ENCODE measurements at regions not wholly inside any gene's neighbourhood (a gene's known extent, or its start where the extent isn't known, plus 50 kb on each side); places are given as distances from the start of the nearest gene placed in this dataset.

DNA sequence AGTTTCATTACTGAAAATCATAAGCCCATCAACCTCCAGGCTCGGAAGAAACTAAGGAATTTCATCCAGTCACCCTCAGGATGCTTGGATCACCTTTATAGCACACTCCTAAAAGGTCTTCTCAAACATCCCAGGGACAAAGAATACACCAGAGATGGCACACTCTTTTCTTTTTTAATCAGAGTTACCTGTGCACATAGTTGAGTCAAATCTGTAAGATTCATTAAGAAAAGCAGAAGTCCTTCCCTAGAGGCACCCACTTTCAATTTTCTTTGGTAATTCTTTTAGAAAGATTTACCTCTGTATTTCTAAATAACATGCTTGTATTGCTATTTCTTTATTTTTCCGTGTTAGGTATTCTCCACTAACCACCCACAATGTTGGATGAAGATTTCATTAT, 50.6 kb upstream of the IL6 start:
- H3K36me3 ChIP-seq (ENCODE audit: insufficient read depth, low read length), result no peaks in the 10 kb centered on the region
- H3K4me3 ChIP-seq (ENCODE audit: insufficient read depth, low read depth, low read length), result no peak overlapping the region
- DNase-seq (ENCODE audit: low read depth), result no peak
- no peak overlapping the region for H3K4me2 ChIP-seq (ENCODE audit: low read length)
- H3K79me2 ChIP-seq (ENCODE audit: insufficient read depth, low read length), result no peaks in the 10 kb centered on the region
- H2AFZ ChIP-seq (ENCODE audit: low read depth, low read length), result no peak overlapping the region
- H3K36me3 Mint-ChIP-seq (ENCODE audit: low read depth, unreplicated experiment), result no peaks in the 10 kb centered on the region
- no peak overlapping the region for H3K27ac ChIP-seq (ENCODE audit: low read depth, low read length)
- FAIRE-seq, result no peak
- peaks cover 3% of the 10 kb centered on the region for H3K27me3 Mint-ChIP-seq (ENCODE audit: low read depth, unreplicated experiment)
- H3K4me3 Mint-ChIP-seq (ENCODE audit: unreplicated experiment), result no peak overlapping the region
- H3K9me3 Mint-ChIP-seq (ENCODE audit: unreplicated experiment), result peaks cover 2% of the 10 kb centered on the region
- no peak overlapping the region for H3K9ac ChIP-seq (ENCODE audit: low read length)
- peaks cover 15% of the 10 kb centered on the region for H3K4me1 ChIP-seq (ENCODE audit: insufficient read depth, low read length)
- peaks cover 7% of the 10 kb centered on the region for H3K4me1 Mint-ChIP-seq (ENCODE audit: low read depth, unreplicated experiment)
- H3K27me3 ChIP-seq (ENCODE audit: insufficient read depth, low read length), result no peaks in the 10 kb centered on the region
- H3K27ac Mint-ChIP-seq (ENCODE audit: unreplicated experiment), result no peak overlapping the region
- no peaks in the 10 kb centered on the region for H3K9me3 ChIP-seq (ENCODE audit: insufficient read depth, low read depth, low read length)
- H4K20me1 ChIP-seq (ENCODE audit: insufficient read depth, low read length), result no peaks in the 10 kb centered on the region
- TF ChIP-seq, protein P1, sequence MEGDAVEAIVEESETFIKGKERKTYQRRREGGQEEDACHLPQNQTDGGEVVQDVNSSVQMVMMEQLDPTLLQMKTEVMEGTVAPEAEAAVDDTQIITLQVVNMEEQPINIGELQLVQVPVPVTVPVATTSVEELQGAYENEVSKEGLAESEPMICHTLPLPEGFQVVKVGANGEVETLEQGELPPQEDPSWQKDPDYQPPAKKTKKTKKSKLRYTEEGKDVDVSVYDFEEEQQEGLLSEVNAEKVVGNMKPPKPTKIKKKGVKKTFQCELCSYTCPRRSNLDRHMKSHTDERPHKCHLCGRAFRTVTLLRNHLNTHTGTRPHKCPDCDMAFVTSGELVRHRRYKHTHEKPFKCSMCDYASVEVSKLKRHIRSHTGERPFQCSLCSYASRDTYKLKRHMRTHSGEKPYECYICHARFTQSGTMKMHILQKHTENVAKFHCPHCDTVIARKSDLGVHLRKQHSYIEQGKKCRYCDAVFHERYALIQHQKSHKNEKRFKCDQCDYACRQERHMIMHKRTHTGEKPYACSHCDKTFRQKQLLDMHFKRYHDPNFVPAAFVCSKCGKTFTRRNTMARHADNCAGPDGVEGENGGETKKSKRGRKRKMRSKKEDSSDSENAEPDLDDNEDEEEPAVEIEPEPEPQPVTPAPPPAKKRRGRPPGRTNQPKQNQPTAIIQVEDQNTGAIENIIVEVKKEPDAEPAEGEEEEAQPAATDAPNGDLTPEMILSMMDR (IDR thresholded peaks at IDR 0.05; ENCODE audit: insufficient read depth, low read depth, low read length), result no peak
- no peak for TF ChIP-seq EZH2 (IDR thresholded peaks at IDR 0.05; ENCODE audit: insufficient read depth, low read length)

DNA sequence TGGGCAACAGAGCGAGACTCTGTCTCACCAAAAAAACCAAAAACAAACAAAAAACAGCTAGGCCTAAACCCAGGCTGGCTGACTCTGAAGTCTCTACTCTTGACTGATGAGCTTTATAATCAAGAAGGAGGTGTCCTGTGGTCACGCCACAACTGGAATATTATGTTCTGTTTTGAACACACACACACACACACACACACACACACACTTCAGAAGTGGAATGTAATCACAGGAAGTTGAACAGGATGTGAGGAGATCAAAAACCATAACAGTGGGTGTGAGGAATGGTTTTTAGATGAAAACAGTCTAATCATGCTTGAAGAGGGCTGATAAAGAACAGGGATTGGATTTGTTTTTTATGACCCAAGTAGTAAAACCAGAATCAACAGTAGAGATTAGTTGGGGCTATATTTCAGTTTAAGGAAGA, 51.1 kb upstream of the IL6 start:
- Mint-ChIP-seq H3K27me3 (ENCODE audit: low read depth, unreplicated experiment) (peaks cover 3% of the 10 kb centered on the region), H3K4me1 (ENCODE audit: low read depth, unreplicated experiment) (peaks cover 7% of the 10 kb centered on the region), H3K27ac (ENCODE audit: unreplicated experiment) (no peak overlapping the region), H3K9me3 (ENCODE audit: unreplicated experiment) (peaks cover 2% of the 10 kb centered on the region), H3K36me3 (ENCODE audit: low read depth, unreplicated experiment) (no peaks in the 10 kb centered on the region), H3K4me3 (ENCODE audit: unreplicated experiment) (no peak overlapping the region)
- no peaks in the 10 kb centered on the region for H3K79me2 ChIP-seq (ENCODE audit: insufficient read depth, low read length)
- no peaks in the 10 kb centered on the region for H3K36me3 ChIP-seq (ENCODE audit: insufficient read depth, low read length)
- H3K9me3 ChIP-seq (ENCODE audit: insufficient read depth, low read depth, low read length), result no peaks in the 10 kb centered on the region
- peak overlapping the region; percentile 14 for H3K4me2 ChIP-seq (ENCODE audit: low read length)
- H4K20me1 ChIP-seq (ENCODE audit: insufficient read depth, low read length), result no peaks in the 10 kb centered on the region
- H2AFZ ChIP-seq (ENCODE audit: low read depth, low read length), result peak overlapping the region; percentile 37
- DNase-seq (ENCODE audit: low read depth) (peak; percentile 91), FAIRE-seq (peak; percentile 45)
- no peaks in the 10 kb centered on the region for H3K27me3 ChIP-seq (ENCODE audit: insufficient read depth, low read length)
- no peak for TF ChIP-seq EZH2 (IDR thresholded peaks at IDR 0.05; ENCODE audit: insufficient read depth, low read length)
- TF ChIP-seq, protein P1 (IDR thresholded peaks at IDR 0.05; ENCODE audit: insufficient read depth, low read depth, low read length), result no peak
- H3K4me1 ChIP-seq (ENCODE audit: insufficient read depth, low read length), result peaks cover 19% of the 10 kb centered on the region
- no peak overlapping the region for H3K9ac ChIP-seq (ENCODE audit: low read length)
- H3K4me3 ChIP-seq (ENCODE audit: insufficient read depth, low read depth, low read length), result no peak overlapping the region
- H3K27ac ChIP-seq (ENCODE audit: low read depth, low read length), result no peak overlapping the region

DNA sequence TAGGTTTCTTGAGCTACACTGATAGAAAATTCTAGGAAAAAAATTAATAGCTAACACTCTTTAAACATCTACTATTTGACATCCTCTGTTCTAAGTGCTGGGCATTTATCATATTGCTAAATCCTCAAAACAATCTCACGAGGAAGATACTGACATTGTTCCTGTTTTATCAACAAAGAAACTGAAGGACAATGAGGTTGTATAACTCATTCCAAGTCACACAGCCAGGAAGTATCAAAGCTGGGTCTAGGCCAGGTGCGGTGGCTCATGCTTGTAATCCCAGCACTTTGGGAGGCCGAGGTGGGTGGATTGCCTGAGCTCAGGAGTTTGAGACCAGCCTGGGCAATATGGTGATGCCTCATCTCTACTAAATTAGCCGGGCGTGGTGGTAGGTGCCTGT, 51.6 kb upstream of the IL6 start:
- Histone ChIP-seq H3K9me3 (ENCODE audit: insufficient read depth, low read depth, low read length) (no peaks in the 10 kb centered on the region), H3K4me3 (ENCODE audit: insufficient read depth, low read depth, low read length) (no peak overlapping the region), H3K27ac (ENCODE audit: low read depth, low read length) (no peak overlapping the region), H3K27me3 (ENCODE audit: insufficient read depth, low read length) (no peaks in the 10 kb centered on the region), H3K4me1 (ENCODE audit: insufficient read depth, low read length) (peaks cover 22% of the 10 kb centered on the region), H3K9ac (ENCODE audit: low read length) (no peak overlapping the region), H2AFZ (ENCODE audit: low read depth, low read length) (no peak overlapping the region), H3K79me2 (ENCODE audit: insufficient read depth, low read length) (no peaks in the 10 kb centered on the region), H3K36me3 (ENCODE audit: insufficient read depth, low read length) (no peaks in the 10 kb centered on the region), H3K4me2 (ENCODE audit: low read length) (no peak overlapping the region), H4K20me1 (ENCODE audit: insufficient read depth, low read length) (no peaks in the 10 kb centered on the region)
- peaks cover under 1% of the 10 kb centered on the region for H3K27me3 Mint-ChIP-seq (ENCODE audit: low read depth, unreplicated experiment)
- H3K4me1 Mint-ChIP-seq (ENCODE audit: low read depth, unreplicated experiment), result peaks cover 7% of the 10 kb centered on the region
- H3K9me3 Mint-ChIP-seq (ENCODE audit: unreplicated experiment), result peaks cover 2% of the 10 kb centered on the region
- no peak overlapping the region for H3K4me3 Mint-ChIP-seq (ENCODE audit: unreplicated experiment)
- TF ChIP-seq, protein P1 (IDR thresholded peaks at IDR 0.05; ENCODE audit: insufficient read depth, low read depth, low read length), result no peak
- no peak for TF ChIP-seq EZH2 (IDR thresholded peaks at IDR 0.05; ENCODE audit: insufficient read depth, low read length)
- H3K27ac Mint-ChIP-seq (ENCODE audit: unreplicated experiment), result no peak overlapping the region
- H3K36me3 Mint-ChIP-seq (ENCODE audit: low read depth, unreplicated experiment), result no peaks in the 10 kb centered on the region
- FAIRE-seq, result no peak
- no peak for DNase-seq (ENCODE audit: low read depth)
